ENCODE measurements at regions not wholly inside any gene's neighbourhood (a gene's known extent, or its start where the extent isn't known, plus 50 kb on each side); places are given as distances from the start of the nearest gene placed in this dataset.
A peak's percentile ranks its signal among the peaks of the same experiment; 100 is the strongest.

DNA sequence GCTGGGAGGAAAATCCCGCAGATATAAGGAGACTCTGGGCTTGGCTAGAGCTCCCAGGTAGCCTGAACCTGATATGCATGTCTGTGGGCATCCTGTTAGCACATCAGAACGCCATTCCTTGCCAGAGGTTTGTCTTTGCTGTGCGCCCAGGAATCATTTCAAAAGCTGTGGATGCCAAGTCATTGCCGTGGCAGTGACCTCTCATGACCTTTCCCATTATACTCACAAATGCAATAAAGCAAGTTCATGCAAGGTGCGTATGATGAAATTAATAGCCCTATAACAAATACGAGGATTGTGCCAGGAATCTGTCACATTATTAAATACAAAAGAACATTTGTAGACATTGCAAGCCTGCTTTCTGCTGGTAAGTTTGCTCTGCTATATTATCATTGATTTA, 229.1 kb upstream of the PELI2 start:
- no peak for DNase-seq
- Histone ChIP-seq H3K27me3 (no peaks in the 10 kb centered on the region), H3K36me3 (no peaks in the 10 kb centered on the region), H3K4me3 (no peak overlapping the region), H3K27ac (no peak overlapping the region), H3K4me1 (no peaks in the 10 kb centered on the region), H3K9me3 (no peaks in the 10 kb centered on the region)
- TF ChIP-seq, protein P1, sequence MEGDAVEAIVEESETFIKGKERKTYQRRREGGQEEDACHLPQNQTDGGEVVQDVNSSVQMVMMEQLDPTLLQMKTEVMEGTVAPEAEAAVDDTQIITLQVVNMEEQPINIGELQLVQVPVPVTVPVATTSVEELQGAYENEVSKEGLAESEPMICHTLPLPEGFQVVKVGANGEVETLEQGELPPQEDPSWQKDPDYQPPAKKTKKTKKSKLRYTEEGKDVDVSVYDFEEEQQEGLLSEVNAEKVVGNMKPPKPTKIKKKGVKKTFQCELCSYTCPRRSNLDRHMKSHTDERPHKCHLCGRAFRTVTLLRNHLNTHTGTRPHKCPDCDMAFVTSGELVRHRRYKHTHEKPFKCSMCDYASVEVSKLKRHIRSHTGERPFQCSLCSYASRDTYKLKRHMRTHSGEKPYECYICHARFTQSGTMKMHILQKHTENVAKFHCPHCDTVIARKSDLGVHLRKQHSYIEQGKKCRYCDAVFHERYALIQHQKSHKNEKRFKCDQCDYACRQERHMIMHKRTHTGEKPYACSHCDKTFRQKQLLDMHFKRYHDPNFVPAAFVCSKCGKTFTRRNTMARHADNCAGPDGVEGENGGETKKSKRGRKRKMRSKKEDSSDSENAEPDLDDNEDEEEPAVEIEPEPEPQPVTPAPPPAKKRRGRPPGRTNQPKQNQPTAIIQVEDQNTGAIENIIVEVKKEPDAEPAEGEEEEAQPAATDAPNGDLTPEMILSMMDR (IDR thresholded peaks at IDR 0.05): no peak
- TF ChIP-seq POLR2A (IDR thresholded peaks at IDR 0.05): no peak
- intact Hi-C loops (cut with DNase I): no loop called here
- WGBS (ENCODE audit: insufficient coverage, low coverage, low lambda C conversion rate, missing lambda C conversion rate): 31% methylated on average over 5 of the region's 6 CpGs
- peak in 3 of 4 donors; percentile 13 to 33 (median 24) for ATAC-seq

DNA sequence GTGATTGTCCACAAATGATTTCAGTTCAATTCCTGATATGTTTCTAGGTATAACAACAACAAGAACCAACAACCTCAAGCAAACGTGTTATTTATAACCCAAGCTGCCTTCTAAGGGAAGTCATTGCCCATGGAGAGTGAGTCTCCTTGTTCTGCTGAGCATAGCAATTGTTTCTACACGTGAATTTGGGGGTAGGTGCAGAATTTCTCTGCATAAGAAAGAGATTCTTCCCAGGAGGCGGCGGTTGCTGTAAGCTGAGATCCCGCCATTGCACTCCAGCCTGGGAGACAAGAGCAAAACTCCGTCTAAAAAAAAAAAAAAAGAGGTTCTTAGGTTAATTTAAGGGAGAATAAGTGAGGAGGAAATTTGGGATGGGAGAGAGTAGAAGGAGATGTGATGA, 226.5 kb upstream of the PELI2 start:
- TF ChIP-seq POLR2A (IDR thresholded peaks at IDR 0.05): no peak
- TF ChIP-seq, protein P1 (IDR thresholded peaks at IDR 0.05): no peak
- ATAC-seq (no peak), DNase-seq (no peak)
- no peaks in the 10 kb centered on the region for H3K9me3 ChIP-seq
- intact Hi-C loops (cut with DNase I): no loop called here
- H3K4me3 ChIP-seq: no peak overlapping the region
- WGBS (ENCODE audit: insufficient coverage, low coverage, low lambda C conversion rate, missing lambda C conversion rate): 34% methylated on average over 6 of the region's 6 CpGs
- no peaks in the 10 kb centered on the region for H3K4me1 ChIP-seq
- no peak overlapping the region for H3K27ac ChIP-seq
- H3K36me3 ChIP-seq: no peaks in the 10 kb centered on the region
- no peaks in the 10 kb centered on the region for H3K27me3 ChIP-seq

DNA sequence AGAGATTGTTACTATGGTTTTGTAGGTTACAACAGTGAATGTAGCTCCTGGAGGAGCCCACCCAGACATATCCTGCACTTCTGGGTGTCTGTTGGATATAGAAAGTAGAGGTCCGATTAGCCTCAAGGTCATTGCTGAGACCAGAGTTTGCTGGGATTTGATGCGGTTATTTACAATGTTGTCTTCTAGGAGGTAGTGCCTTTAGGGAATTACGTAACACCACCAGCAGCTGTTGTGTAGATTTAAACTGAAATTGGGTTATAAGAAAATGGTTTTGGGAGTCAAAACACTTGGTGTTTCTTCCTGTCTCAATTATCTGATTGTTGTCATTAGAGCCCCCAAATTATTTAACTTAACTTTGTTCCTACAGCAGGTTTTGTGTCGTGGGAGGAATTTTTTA, 225.3 kb upstream of the PELI2 start:
- no peak for TF ChIP-seq POLR2A (IDR thresholded peaks at IDR 0.05)
- TF ChIP-seq, protein P1 (IDR thresholded peaks at IDR 0.05): no peak
- ATAC-seq: no peak
- H3K9me3 ChIP-seq: no peaks in the 10 kb centered on the region

DNA sequence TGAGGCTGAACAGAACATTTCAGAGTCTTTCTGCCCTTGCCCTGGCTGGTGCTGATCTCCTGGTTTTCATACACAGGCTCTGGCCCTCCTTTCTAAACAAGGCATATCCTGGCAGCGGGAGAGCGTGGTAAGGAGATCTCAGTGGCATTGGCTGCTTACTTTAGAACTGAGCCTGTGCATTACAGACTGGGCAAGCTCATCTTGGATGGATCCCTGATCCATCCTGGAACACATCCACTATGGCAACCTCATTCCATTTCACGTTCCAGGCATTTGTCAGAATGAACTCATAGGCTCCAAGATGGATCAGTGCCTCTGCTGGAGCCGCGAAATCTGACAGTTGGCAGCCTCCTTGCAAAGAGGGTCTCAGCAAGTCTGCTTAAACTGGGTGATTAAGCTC, 224.5 kb upstream of the PELI2 start:
- no peak for ATAC-seq
- DNase-seq: no peak
- intact Hi-C loops (cut with DNase I): no loop called here
- no peak for TF ChIP-seq POLR2A (IDR thresholded peaks at IDR 0.05)
- TF ChIP-seq, protein P1 (IDR thresholded peaks at IDR 0.05): no peak
- no CpG with 5 or more reads among the region's 5 CpGs for WGBS (ENCODE audit: insufficient coverage, low coverage, low lambda C conversion rate, missing lambda C conversion rate)
- no peaks in the 10 kb centered on the region for H3K9me3 ChIP-seq
- no peaks in the 10 kb centered on the region for H3K4me1 ChIP-seq
- H3K27me3 ChIP-seq: no peaks in the 10 kb centered on the region
- no peak overlapping the region for H3K4me3 ChIP-seq
- H3K36me3 ChIP-seq: no peaks in the 10 kb centered on the region
- H3K27ac ChIP-seq: no peak overlapping the region

More for the DNA sequence above, 225.3 kb upstream of the PELI2 start:
- H3K27me3 ChIP-seq: no peaks in the 10 kb centered on the region
- H3K36me3 ChIP-seq: no peaks in the 10 kb centered on the region
- WGBS (ENCODE audit: insufficient coverage, low coverage, low lambda C conversion rate, missing lambda C conversion rate): 40% methylated on average over 4 of the region's 4 CpGs
- DNase-seq: no peak
- H3K4me3 ChIP-seq: no peak overlapping the region
- intact Hi-C loops (cut with DNase I): no loop called here
- no peak overlapping the region for H3K27ac ChIP-seq
- H3K4me1 ChIP-seq: no peaks in the 10 kb centered on the region

DNA sequence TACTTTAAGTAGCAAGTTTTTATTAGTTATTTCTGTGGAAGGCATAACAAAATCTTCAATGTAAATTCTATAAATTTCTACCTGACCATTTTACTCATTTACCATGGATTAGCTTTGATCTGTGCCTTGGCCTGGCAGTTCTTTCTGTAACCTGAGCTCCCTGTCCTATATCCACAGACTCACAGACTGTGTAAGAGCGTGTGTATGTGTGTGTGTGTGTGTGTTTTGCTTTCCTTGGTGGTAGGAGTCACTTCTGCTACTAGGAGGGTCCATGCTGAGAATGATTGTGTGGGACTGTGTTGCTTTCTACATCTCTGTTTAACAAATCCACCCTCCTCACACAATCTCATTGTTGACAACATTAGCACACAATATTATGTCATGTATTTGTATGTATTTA, 221.2 kb upstream of the PELI2 start:
- WGBS (ENCODE audit: insufficient coverage, low coverage, low lambda C conversion rate, missing lambda C conversion rate): 20% methylated on average over 1 of the region's 1 CpG
- intact Hi-C loops (cut with DNase I): no loop called here
- DNase-seq (no peak), ATAC-seq (no peak)
- Histone ChIP-seq H3K27ac (no peak overlapping the region), H3K27me3 (no peaks in the 10 kb centered on the region), H3K4me3 (no peak overlapping the region), H3K36me3 (no peaks in the 10 kb centered on the region), H3K9me3 (no peaks in the 10 kb centered on the region), H3K4me1 (no peaks in the 10 kb centered on the region)
- TF ChIP-seq, protein P1 (IDR thresholded peaks at IDR 0.05): no peak
- no peak for TF ChIP-seq POLR2A (IDR thresholded peaks at IDR 0.05)
